B cell (primary cell): ENCODE measurements at regions not wholly inside any gene's neighbourhood (a gene's known extent, or its start where the extent isn't known, plus 50 kb on each side); places are given as distances from the start of the nearest gene placed in this dataset.
A peak's percentile ranks its signal among the peaks of the same experiment; 100 is the strongest.

ENCODE experiments used
- ATAC-seq: fragments of 200-7000 bp; cut with Tn5 transposase; one replicate; pipeline ENCODE4 v1.10.0; 2021; ENCODE audit warnings: low read depth, mild to moderate bottlenecking, moderate number of reproducible peaks, moderate library complexity
- CTCF ChIA-PET: fragments of 350-600 bp; sonication (Branson Sonifier 250); formaldehyde crosslinking; loops from one replicate; lab custom pipeline; 2021; ENCODE audit warnings: antibody characterized with exemption, inconsistent platforms; lab: Charles Lee
- POLR2A ChIA-PET: fragments of 350-600 bp; sonication (Branson Sonifier 250); formaldehyde crosslinking; loops from one replicate; lab custom pipeline; 2021; ENCODE audit warnings: antibody characterized with exemption; lab: Charles Lee
- DNase-seq: peaks from one replicate; pipeline ENCODE4 v3.0.0; 2013
- H2AFZ ChIP-seq: 2 replicates; pipeline ENCODE4 v1.6.1; 2012; ENCODE audit warnings: mild to moderate bottlenecking, low read depth, low read length; ENCODE audit not compliant: insufficient read depth, poor library complexity, severe bottlenecking
- H3K27ac ChIP-seq, 2 donors: 1 replicate in 1 of 2; 2 replicates in 1 of 2; pipeline ENCODE4 v1.5.1; 2012 to 2013; ENCODE audit warnings: low read length in 2 of 2, mild to moderate bottlenecking in 2 of 2, moderate library complexity in 1 of 2
- H3K27me3 ChIP-seq, 4 experiments: fragments of 200-600 bp in 1 of 4; sonication (generic) in 1 of 4; replicated peaks in 1 of 4; 1 replicate in 2 of 4; 2 replicates in 2 of 4; pipeline versions ENCODE4 v1.6.1 to v1.7.0; 2013 to 2016; ENCODE audit warnings: low read length in 3 of 4, mild to moderate bottlenecking in 2 of 4, mixed read lengths in 1 of 4, moderate library complexity in 1 of 4; ENCODE audit not compliant: insufficient read depth in 4 of 4, control insufficient read depth in 3 of 4; ENCODE audit errors: control extremely low read depth in 1 of 4
- H3K36me3 ChIP-seq, 2 experiments: replicated peaks in 1 of 2; 1 replicate in 1 of 2; 2 replicates in 1 of 2; pipeline versions ENCODE4 v1.6.1 to v1.7.1; 2013; ENCODE audit warnings: low read length in 1 of 2; ENCODE audit not compliant: insufficient read depth in 2 of 2, control insufficient read depth in 1 of 2; ENCODE audit errors: control extremely low read depth in 1 of 2, extremely low read depth in 1 of 2
- H3K4me1 ChIP-seq, 2 donors: fragments of 200-600 bp in 1 of 2; sonication (generic) in 1 of 2; 1 replicate in 1 of 2; 2 replicates in 1 of 2; pipeline versions ENCODE4 v1.5.1 to v1.6.1; 2013 to 2017; ENCODE audit warnings: low read length in 2 of 2; ENCODE audit not compliant: control insufficient read depth in 2 of 2, insufficient read depth in 2 of 2
- H3K4me2 ChIP-seq: replicated peaks from 2 replicates; pipeline ENCODE3; 2012; ENCODE audit warnings: mild to moderate bottlenecking, low read depth, low read length; ENCODE audit not compliant: poor library complexity, severe bottlenecking
- H3K4me3 ChIP-seq, 5 experiments: fragments of 200-600 bp in 1 of 5; sonication (generic) in 1 of 5; 1 replicate in 3 of 5; 2 replicates in 2 of 5; pipeline versions ENCODE4 v1.5.1 to v1.7.0; 2011 to 2016; ENCODE audit warnings: low read length in 4 of 5, mild to moderate bottlenecking in 4 of 5, low read depth in 2 of 5, control low read depth in 1 of 5, moderate library complexity in 1 of 5; ENCODE audit not compliant: insufficient read depth in 1 of 5; ENCODE audit errors: control extremely low read depth in 1 of 5, extremely low read depth in 1 of 5
- H3K79me2 ChIP-seq: fragments of 200-600 bp; sonication (generic); one replicate; pipeline ENCODE4 v1.6.0; 2016; ENCODE audit warnings: low read length; ENCODE audit not compliant: control insufficient read depth, insufficient read depth
- H3K9ac ChIP-seq: fragments of 200-600 bp; sonication (generic); 2 replicates; pipeline ENCODE4 v1.6.1; 2017; ENCODE audit warnings: mild to moderate bottlenecking, low read length, moderate library complexity
- H3K9me3 ChIP-seq, 3 donors: one replicate each; pipeline versions ENCODE4 v1.6.1 to v1.7.1; 2013; ENCODE audit warnings: low read length in 2 of 3; ENCODE audit not compliant: control insufficient read depth in 2 of 3, insufficient read depth in 1 of 3; ENCODE audit errors: control extremely low read depth in 1 of 3
- H4K20me1 ChIP-seq: 2 replicates; pipeline ENCODE4 v1.6.0; 2012; ENCODE audit warnings: mild to moderate bottlenecking, low read length; ENCODE audit not compliant: insufficient read depth, control insufficient read depth, poor library complexity, severe bottlenecking
- H3K27ac Mint-ChIP-seq: one replicate; pipeline ENCODE4 v1.8.0; 2021; ENCODE audit warnings: mixed read lengths
- H3K27me3 Mint-ChIP-seq: one replicate; pipeline ENCODE4 v1.8.0; 2021; ENCODE audit warnings: mixed read lengths
- H3K4me1 Mint-ChIP-seq: one replicate; pipeline ENCODE4 v1.8.0; 2021; ENCODE audit warnings: mixed read lengths
- H3K4me3 Mint-ChIP-seq: one replicate; pipeline ENCODE4 v1.8.0; 2021; ENCODE audit warnings: mixed read lengths
- H3K9me3 Mint-ChIP-seq: one replicate; pipeline ENCODE4 v1.8.0; 2022; ENCODE audit warnings: mixed read lengths; ENCODE audit not compliant: insufficient read depth
- CTCF ChIP-seq: fragments of 200-600 bp; IDR thresholded peaks from one replicate; pipeline ENCODE4 v1.8.0; 2022; ENCODE audit warnings: antibody characterized with exemption, mild to moderate bottlenecking
- EZH2 ChIP-seq: IDR thresholded peaks from 2 replicates; pipeline ENCODE4 v1.6.1; 2012; ENCODE audit warnings: borderline replicate concordance, low read depth, mild to moderate bottlenecking, moderate library complexity, low read length; ENCODE audit not compliant: insufficient read depth, poor library complexity, severe bottlenecking
- WGBS: methylation state at CpG from one replicate; pipeline ENCODE4 v1.1.5; 2013; ENCODE audit warnings: missing lambda C conversion rate; ENCODE audit not compliant: insufficient coverage; 5-methylcytosine and 5-hydroxymethylcytosine counted together
- intact Hi-C: fragments of 100-400 bp; cut with micrococcal nuclease; formaldehyde crosslinking; loops from one replicate; pipeline ENCODE4 v1.10.0; 2022

GRCh38 chr13:107124129-107124718 is 556.3 kb upstream of the ARGLU1 start:
- intact Hi-C loops: no loop called here
- Histone ChIP-seq H3K27ac (no peak overlapping the region), H3K27me3 (no peaks in the 10 kb centered on the region), H3K9me3 (no peaks in the 10 kb centered on the region), H3K4me1 (no peaks in the 10 kb centered on the region), H2AFZ (no peak overlapping the region), H3K36me3 (no peaks in the 10 kb centered on the region), H3K4me3 (no peak overlapping the region), H3K4me2 (no peak overlapping the region), H3K79me2 (no peaks in the 10 kb centered on the region), H4K20me1 (no peaks in the 10 kb centered on the region), H3K9ac (no peak overlapping the region)
- no peak for TF ChIP-seq EZH2
- peak; percentile 42 for TF ChIP-seq CTCF
- no peak for DNase-seq
- Mint-ChIP-seq H3K9me3 (no peaks in the 10 kb centered on the region), H3K27me3 (no peaks in the 10 kb centered on the region), H3K27ac (no peak overlapping the region), H3K4me3 (no peak overlapping the region), H3K4me1 (no peaks in the 10 kb centered on the region)
- ChIA-PET POLR2A (no interaction called here), CTCF (no interaction called here)
- no peak for ATAC-seq
- no CpG with 5 or more reads among the region's 2 CpGs for WGBS

GRCh38 chr13:107121793-107122192 is 553.9 kb upstream of the ARGLU1 start:
- H3K27me3 Mint-ChIP-seq: no peaks in the 10 kb centered on the region

More at GRCh38 chr13:107121793-107122192, 553.9 kb upstream of the ARGLU1 start:
- Histone ChIP-seq H3K79me2 (no peaks in the 10 kb centered on the region), H2AFZ (no peak overlapping the region), H3K9ac (no peak overlapping the region), H3K9me3 (peaks cover 0 to 6% (median 0%) of the 10 kb centered on the region in 3 donors), H3K27me3 (no peaks in the 10 kb centered on the region), H3K36me3 (no peaks in the 10 kb centered on the region), H3K4me3 (no peak overlapping the region), H3K4me1 (no peaks in the 10 kb centered on the region), H3K27ac (no peak overlapping the region), H3K4me2 (no peak overlapping the region), H4K20me1 (no peaks in the 10 kb centered on the region)
- no peak overlapping the region for H3K27ac Mint-ChIP-seq
- no peaks in the 10 kb centered on the region for H3K4me1 Mint-ChIP-seq
- no peak for DNase-seq
- POLR2A ChIA-PET: no interaction called here
- H3K9me3 Mint-ChIP-seq: no peaks in the 10 kb centered on the region
- no peak overlapping the region for H3K4me3 Mint-ChIP-seq
- intact Hi-C loops: no loop called here
- no peak for ATAC-seq
- CTCF ChIA-PET: no interaction called here
- TF ChIP-seq EZH2 (no peak), CTCF (no peak)
- 86% methylated on average over 1 of the region's 1 CpG for WGBS
